LNCaP clone FGC (cell line): ENCODE measurements at regions not wholly inside any gene's neighbourhood (a gene's known extent, or its start where the extent isn't known, plus 50 kb on each side); places are given as distances from the start of the nearest gene placed in this dataset.

Source experiments
- DNase-seq: peaks from one replicate; pipeline ENCODE4 v3.0.0-alpha.2; 2011; ENCODE audit warnings: low read depth
- H3K4me3 ChIP-seq: 2 replicates; pipeline ENCODE4 v1.5.1; 2011; ENCODE audit warnings: mild to moderate bottlenecking, low read depth, low read length, control low read depth
- TF ChIP-seq, protein P1 (sequence below): IDR thresholded peaks from 2 replicates; pipeline ENCODE4 v1.5.1; 2012; ENCODE audit warnings: mild to moderate bottlenecking; ENCODE audit not compliant: control insufficient read depth, insufficient read depth; ENCODE audit errors: extremely low read depth

DNA sequence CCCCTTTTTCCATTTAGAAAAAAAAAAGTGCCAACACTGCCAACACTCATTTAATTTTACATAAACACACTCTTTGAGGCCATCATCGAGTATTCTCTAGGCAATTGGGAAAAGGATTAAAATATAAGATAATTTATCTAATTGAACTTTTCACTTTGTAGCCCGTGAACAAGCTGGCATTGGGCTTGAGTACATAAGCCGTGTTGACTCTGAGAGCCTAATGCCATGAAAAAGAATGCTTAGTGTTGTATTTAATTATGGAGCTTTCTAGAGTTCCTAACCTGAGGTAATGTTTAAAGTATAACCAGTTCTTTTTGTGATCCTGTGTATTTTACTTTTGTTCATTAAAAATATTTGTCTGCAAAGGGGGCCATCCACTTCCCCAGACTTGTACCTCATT is 193.8 kb downstream of the LYPLAL1 start:
- TF ChIP-seq, protein P1, sequence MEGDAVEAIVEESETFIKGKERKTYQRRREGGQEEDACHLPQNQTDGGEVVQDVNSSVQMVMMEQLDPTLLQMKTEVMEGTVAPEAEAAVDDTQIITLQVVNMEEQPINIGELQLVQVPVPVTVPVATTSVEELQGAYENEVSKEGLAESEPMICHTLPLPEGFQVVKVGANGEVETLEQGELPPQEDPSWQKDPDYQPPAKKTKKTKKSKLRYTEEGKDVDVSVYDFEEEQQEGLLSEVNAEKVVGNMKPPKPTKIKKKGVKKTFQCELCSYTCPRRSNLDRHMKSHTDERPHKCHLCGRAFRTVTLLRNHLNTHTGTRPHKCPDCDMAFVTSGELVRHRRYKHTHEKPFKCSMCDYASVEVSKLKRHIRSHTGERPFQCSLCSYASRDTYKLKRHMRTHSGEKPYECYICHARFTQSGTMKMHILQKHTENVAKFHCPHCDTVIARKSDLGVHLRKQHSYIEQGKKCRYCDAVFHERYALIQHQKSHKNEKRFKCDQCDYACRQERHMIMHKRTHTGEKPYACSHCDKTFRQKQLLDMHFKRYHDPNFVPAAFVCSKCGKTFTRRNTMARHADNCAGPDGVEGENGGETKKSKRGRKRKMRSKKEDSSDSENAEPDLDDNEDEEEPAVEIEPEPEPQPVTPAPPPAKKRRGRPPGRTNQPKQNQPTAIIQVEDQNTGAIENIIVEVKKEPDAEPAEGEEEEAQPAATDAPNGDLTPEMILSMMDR = no peak
- no peak for DNase-seq
- H3K4me3 ChIP-seq = no peak overlapping the region

DNA sequence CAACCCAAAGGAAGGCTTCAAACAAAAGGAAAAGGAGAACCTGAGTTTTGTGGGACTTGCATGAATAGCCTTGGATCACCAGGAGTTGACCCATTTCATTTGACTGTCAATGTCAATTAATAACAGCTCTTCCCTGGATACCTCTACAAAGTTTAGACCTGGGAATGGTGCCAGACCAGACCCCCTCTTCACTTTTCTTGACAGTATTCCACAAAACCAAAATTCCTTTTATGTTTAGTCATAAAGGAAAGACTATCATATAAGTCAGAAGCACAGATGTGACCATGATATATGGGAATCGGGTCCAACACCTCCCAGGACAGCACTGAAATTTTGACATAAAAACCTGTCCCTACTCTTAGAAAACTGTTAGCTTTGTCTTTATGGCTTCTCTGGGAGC is 191.8 kb downstream of the LYPLAL1 start:
- H3K4me3 ChIP-seq = no peak overlapping the region
- TF ChIP-seq, protein P1 = no peak
- DNase-seq = no peak

DNA sequence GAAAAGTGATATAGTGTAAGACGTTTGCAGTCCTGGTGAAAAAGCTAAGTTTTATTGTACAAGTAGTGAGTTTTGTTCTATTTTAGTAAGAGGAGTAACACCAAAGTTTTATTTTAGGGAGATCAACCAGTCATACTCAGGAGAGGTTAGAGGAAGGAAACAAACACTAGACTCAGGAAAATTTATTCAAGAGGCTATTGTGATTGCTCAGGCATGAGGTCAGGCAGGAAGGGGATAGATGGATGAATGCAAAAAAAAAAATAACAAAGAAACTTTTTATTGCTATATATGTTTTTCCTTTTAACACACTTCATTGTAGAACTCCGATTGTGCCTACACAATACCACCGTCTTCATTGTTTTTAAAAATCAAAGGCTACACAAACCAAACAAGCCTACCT is 189.0 kb downstream of the LYPLAL1 start:
- no peak for DNase-seq
- H3K4me3 ChIP-seq = no peak overlapping the region
- TF ChIP-seq, protein P1 = no peak

DNA sequence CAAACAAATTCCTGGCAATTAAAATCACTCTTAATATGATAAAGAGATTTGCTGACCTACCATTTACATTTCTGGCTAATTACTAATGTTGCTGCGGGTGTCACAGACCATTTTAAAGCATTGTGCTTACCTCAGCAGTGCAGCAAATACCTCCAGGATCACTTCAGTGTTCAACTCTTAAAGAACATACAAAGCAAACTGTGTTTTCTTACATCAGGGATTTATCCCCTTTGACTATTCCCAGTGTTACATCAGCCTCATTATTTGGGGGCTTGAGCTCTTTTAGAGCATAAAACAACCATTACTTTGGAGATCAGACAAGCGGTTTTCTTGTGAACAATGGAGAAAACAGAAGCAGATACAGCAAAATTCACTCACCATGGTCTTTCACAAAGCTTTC is 185.4 kb downstream of the LYPLAL1 start:
- TF ChIP-seq, protein P1 = no peak
- DNase-seq = no peak
- no peak overlapping the region for H3K4me3 ChIP-seq

DNA sequence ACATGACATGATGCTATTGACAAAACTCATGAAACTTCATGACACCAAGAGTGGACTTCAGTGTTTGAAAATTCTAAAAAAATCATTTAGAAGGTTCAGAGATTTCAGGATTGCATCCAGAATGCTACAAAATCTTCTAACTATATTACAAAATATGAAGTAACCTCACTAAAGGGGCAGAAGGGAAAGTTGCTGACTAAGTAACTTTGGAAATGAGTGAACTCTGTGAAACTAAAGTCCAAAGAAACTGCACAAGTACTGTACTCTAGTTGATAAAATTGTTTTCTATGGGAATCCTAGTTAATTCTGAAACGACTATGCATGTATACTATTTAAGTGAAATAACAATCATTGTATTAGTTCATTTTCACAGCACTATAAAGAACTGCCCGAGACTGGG is 184.4 kb downstream of the LYPLAL1 start:
- TF ChIP-seq, protein P1 = no peak
- H3K4me3 ChIP-seq = no peak overlapping the region
- no peak for DNase-seq

DNA sequence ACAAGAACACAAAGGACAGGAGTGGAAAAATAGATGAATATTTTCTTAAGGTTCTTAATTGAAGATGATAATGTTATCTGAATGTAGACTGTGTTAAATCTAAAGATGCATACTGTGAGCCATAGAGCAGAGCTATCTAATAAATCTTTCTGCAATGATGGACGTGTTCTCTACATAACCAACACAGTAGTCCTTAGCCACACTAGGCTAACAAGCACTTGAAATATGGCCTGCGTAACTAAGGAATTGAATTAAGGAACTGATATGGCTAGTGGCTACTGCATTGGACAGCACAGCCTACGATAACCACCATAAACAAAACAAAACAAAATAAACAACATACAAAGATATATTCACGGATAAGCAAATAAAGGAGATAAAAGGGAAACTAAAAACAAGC is 181.3 kb downstream of the LYPLAL1 start:
- no peak overlapping the region for H3K4me3 ChIP-seq
- TF ChIP-seq, protein P1 = no peak
- DNase-seq = no peak

DNA sequence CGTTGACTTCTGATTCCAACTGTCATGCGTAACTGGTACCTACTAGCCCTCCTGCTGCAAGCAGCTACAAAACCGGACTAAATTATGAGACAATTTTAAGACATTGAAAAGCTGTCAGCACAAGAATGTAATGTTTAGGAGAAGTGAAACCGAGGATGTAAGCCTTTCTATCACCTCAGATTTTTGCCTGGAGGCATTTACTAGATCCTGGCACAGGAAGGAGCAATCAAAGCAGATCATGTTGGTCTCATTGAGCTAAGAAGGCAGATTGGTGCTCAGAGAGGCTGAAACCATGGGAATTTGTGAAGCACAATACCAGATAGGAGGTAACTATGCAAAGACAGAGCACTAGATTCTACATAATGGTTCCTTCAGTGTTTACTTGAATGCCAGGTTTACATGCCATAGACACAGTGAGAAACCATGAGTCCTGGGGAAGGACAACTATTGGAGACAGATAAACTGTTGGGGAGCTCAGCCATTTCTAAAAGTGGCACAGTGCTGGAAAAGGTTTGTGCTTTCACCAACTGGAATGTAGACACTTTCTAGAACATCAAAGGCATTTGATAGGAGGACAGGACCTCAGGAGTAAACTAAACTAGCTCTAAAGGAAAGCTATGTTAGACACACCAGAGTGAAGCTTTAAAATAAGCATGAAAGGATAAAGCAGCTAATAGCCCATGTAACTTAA is 179.4 kb downstream of the LYPLAL1 start:
- no peak overlapping the region for H3K4me3 ChIP-seq
- DNase-seq = no peak
- TF ChIP-seq, protein P1 = no peak
